ENCODE measurements at regions not wholly inside any gene's neighbourhood (a gene's known extent, or its start where the extent isn't known, plus 50 kb on each side); places are given as distances from the start of the nearest gene placed in this dataset.

GRCh38 chr20:40960101-40960500 lies 68.5 kb upstream of the TOP1 start:
- no peak overlapping the region for H3K4me3 ChIP-seq (replicated peaks in 1 of 2; ENCODE audit: low read depth in 1 of 2, low read length in 2 of 2)
- ChIA-PET POLR2A (no interaction called here), RAD21 (ENCODE audit: low non-redundant PET in 1 of 2, low total read pairs in 2 of 2, uncharacterized antibody in 2 of 2, unreplicated experiment in 2 of 2) (no interaction called here), CTCF (no interaction called here)
- no peak overlapping the region for H3K4me2 ChIP-seq (ENCODE audit: low read length)
- H3K9me3 ChIP-seq (ENCODE audit: control insufficient read depth in 1 of 2, insufficient read depth in 1 of 2, low read depth in 1 of 2, low read length in 2 of 2): no peaks in the 10 kb centered on the region
- H4K20me1 ChIP-seq (ENCODE audit: insufficient read depth): no peaks in the 10 kb centered on the region
- H3K4me1 ChIP-seq (ENCODE audit: control insufficient read depth in 1 of 2, insufficient read depth in 2 of 2, low read length in 2 of 2): peaks cover 0 to 9% of the 10 kb centered on the region in 2 experiments; a peak in 3 of 4 replicates
- BruUV-seq (replicated peaks): no TSS peak
- H3K36me3 ChIP-seq (ENCODE audit: control insufficient read depth in 1 of 2, insufficient read depth in 2 of 2, low read length in 2 of 2): no peaks in the 10 kb centered on the region
- H2AFZ ChIP-seq (ENCODE audit: low read depth, low read length, poor library complexity, severe bottlenecking): no peak overlapping the region
- no peak overlapping the region for H3K9ac ChIP-seq (ENCODE audit: low read length)
- H3K27ac ChIP-seq (ENCODE audit: low read depth, low read length): no peak overlapping the region
- intact Hi-C loops (cut with micrococcal nuclease): loop anchor here (5.0 kb wide), 2 partner anchors 698 to 1848 kb away; no protein-coding TSS in a partner anchor
- ATAC-seq (no peak), DNase-seq (ENCODE audit: low read depth, low spot score) (no peak)
- no peaks in the 10 kb centered on the region for H3K79me2 ChIP-seq (ENCODE audit: insufficient read depth, low read length)
- TF ChIP-seq SP1 (IDR thresholded peaks at IDR 0.05; ENCODE audit: low read depth) (no peak), EZH2 (IDR thresholded peaks at IDR 0.05) (no peak), POLR2AphosphoS5 (IDR thresholded peaks at IDR 0.05; ENCODE audit: low read depth, low read length) (no peak)
- TF ChIP-seq, protein P1, sequence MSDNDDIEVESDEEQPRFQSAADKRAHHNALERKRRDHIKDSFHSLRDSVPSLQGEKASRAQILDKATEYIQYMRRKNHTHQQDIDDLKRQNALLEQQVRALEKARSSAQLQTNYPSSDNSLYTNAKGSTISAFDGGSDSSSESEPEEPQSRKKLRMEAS (IDR thresholded peaks at IDR 0.05): no peak
- H3K27me3 ChIP-seq (ENCODE audit: insufficient read depth, low read length): no peaks in the 10 kb centered on the region
- H3K9me2 ChIP-seq (ENCODE audit: insufficient read depth): no peaks in the 10 kb centered on the region

- Histone ChIP-seq H3K36me3 (ENCODE audit: control insufficient read depth in 1 of 2, insufficient read depth in 2 of 2, low read length in 2 of 2) (no peaks in the 10 kb centered on the region), H2AFZ (ENCODE audit: low read depth, low read length, poor library complexity, severe bottlenecking) (no peak overlapping the region), H3K9me3 (ENCODE audit: control insufficient read depth in 1 of 2, insufficient read depth in 1 of 2, low read depth in 1 of 2, low read length in 2 of 2) (no peaks in the 10 kb centered on the region), H3K4me3 (replicated peaks in 1 of 2; ENCODE audit: low read depth in 1 of 2, low read length in 2 of 2) (no peak overlapping the region), H4K20me1 (ENCODE audit: insufficient read depth) (no peaks in the 10 kb centered on the region), H3K9me2 (ENCODE audit: insufficient read depth) (no peaks in the 10 kb centered on the region), H3K9ac (ENCODE audit: low read length) (no peak overlapping the region), H3K27ac (ENCODE audit: low read depth, low read length) (no peak overlapping the region), H3K4me2 (ENCODE audit: low read length) (no peak overlapping the region), H3K79me2 (ENCODE audit: insufficient read depth, low read length) (no peaks in the 10 kb centered on the region), H3K4me1 (ENCODE audit: control insufficient read depth in 1 of 2, insufficient read depth in 2 of 2, low read length in 2 of 2) (peaks cover 0 to 9% of the 10 kb centered on the region in 2 experiments; a peak in 3 of 4 replicates), H3K27me3 (ENCODE audit: insufficient read depth, low read length) (no peaks in the 10 kb centered on the region)
- DNase-seq (ENCODE audit: low read depth, low spot score): no peak
- CTCF ChIA-PET: no interaction called here
- BruUV-seq (replicated peaks): no TSS peak
- POLR2A ChIA-PET: no interaction called here
- intact Hi-C loops (cut with micrococcal nuclease): loop anchor here (5.0 kb wide), 2 partner anchors 698 to 1848 kb away; no protein-coding TSS in a partner anchor
- TF ChIP-seq SRF (IDR thresholded peaks at IDR 0.05; ENCODE audit: low read depth) (no peak), YY1 (IDR thresholded peaks at IDR 0.05; ENCODE audit: extremely low read depth, insufficient replicate concordance, low read depth, low read length) (no peak), ELF1 (IDR thresholded peaks at IDR 0.05; ENCODE audit: borderline replicate concordance, low read depth) (no peak)
- TF ChIP-seq, protein P2, sequence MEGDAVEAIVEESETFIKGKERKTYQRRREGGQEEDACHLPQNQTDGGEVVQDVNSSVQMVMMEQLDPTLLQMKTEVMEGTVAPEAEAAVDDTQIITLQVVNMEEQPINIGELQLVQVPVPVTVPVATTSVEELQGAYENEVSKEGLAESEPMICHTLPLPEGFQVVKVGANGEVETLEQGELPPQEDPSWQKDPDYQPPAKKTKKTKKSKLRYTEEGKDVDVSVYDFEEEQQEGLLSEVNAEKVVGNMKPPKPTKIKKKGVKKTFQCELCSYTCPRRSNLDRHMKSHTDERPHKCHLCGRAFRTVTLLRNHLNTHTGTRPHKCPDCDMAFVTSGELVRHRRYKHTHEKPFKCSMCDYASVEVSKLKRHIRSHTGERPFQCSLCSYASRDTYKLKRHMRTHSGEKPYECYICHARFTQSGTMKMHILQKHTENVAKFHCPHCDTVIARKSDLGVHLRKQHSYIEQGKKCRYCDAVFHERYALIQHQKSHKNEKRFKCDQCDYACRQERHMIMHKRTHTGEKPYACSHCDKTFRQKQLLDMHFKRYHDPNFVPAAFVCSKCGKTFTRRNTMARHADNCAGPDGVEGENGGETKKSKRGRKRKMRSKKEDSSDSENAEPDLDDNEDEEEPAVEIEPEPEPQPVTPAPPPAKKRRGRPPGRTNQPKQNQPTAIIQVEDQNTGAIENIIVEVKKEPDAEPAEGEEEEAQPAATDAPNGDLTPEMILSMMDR (IDR thresholded peaks at IDR 0.05 in 2 of 3, conservative IDR thresholded peaks at IDR 0.05 in 1 of 3; ENCODE audit: borderline replicate concordance in 1 of 3, insufficient read depth in 1 of 3, low read depth in 2 of 3, low read length in 2 of 3): no peak
- RAD21 ChIA-PET (ENCODE audit: low non-redundant PET in 1 of 2, low total read pairs in 2 of 2, uncharacterized antibody in 2 of 2, unreplicated experiment in 2 of 2): no interaction called here
- ATAC-seq: no peak
These were observed 68.1 kb upstream of the TOP1 start for GRCh38 chr20:40960521-40960956.
